Lower lobe of right lung (tissue), 2 donors: ENCODE measurements at regions not wholly inside any gene's neighbourhood (a gene's known extent, or its start where the extent isn't known, plus 50 kb on each side); places are given as distances from the start of the nearest gene placed in this dataset.

Experiments used
- ATAC-seq, 2 donors: fragments of 200-7000 bp; cut with Tn5 transposase; one replicate each; pipeline ENCODE4 v1.9.1; 2020 to 2022; ENCODE audit warnings: mild to moderate bottlenecking in 2 of 2, moderate library complexity in 2 of 2
- DNase-seq: peaks from one replicate; pipeline ENCODE4 v3.0.0-alpha.2; 2020
- H3K27ac ChIP-seq: fragments of 200-600 bp; one replicate; pipeline ENCODE4 v1.8.0; 2022
- H3K27me3 ChIP-seq: fragments of 200-600 bp; one replicate; pipeline ENCODE4 v1.8.0; 2022; ENCODE audit warnings: low read depth
- H3K36me3 ChIP-seq: fragments of 200-600 bp; one replicate; pipeline ENCODE4 v1.8.0; 2022; ENCODE audit warnings: mild to moderate bottlenecking
- H3K4me1 ChIP-seq: fragments of 200-600 bp; one replicate; pipeline ENCODE4 v1.8.0; 2022
- H3K4me3 ChIP-seq: fragments of 200-600 bp; one replicate; pipeline ENCODE4 v1.8.0; 2022; ENCODE audit warnings: mild to moderate bottlenecking
- H3K9me3 ChIP-seq: fragments of 200-600 bp; one replicate; pipeline ENCODE4 v1.8.0; 2022
- intact Hi-C: fragments of 100-400 bp; cut with DNase I; formaldehyde crosslinking; loops from one replicate; pipeline ENCODE4 v1.11.0; 2022
- TF ChIP-seq, protein P1 (sequence below): fragments of 200-600 bp; IDR thresholded peaks from one replicate; pipeline ENCODE4 v1.8.0; 2022; ENCODE audit warnings: antibody characterized with exemption, mild to moderate bottlenecking
- donor health status: DM: no; HTN: yes; CAD: no; lungs with severe emphysema.

- intact Hi-C loops, result no loop called here
- Histone ChIP-seq H3K36me3 (no peaks in the 10 kb centered on the region), H3K27ac (no peak overlapping the region), H3K27me3 (no peaks in the 10 kb centered on the region), H3K4me3 (no peak overlapping the region), H3K4me1 (no peaks in the 10 kb centered on the region), H3K9me3 (no peaks in the 10 kb centered on the region)
- TF ChIP-seq, protein P1, sequence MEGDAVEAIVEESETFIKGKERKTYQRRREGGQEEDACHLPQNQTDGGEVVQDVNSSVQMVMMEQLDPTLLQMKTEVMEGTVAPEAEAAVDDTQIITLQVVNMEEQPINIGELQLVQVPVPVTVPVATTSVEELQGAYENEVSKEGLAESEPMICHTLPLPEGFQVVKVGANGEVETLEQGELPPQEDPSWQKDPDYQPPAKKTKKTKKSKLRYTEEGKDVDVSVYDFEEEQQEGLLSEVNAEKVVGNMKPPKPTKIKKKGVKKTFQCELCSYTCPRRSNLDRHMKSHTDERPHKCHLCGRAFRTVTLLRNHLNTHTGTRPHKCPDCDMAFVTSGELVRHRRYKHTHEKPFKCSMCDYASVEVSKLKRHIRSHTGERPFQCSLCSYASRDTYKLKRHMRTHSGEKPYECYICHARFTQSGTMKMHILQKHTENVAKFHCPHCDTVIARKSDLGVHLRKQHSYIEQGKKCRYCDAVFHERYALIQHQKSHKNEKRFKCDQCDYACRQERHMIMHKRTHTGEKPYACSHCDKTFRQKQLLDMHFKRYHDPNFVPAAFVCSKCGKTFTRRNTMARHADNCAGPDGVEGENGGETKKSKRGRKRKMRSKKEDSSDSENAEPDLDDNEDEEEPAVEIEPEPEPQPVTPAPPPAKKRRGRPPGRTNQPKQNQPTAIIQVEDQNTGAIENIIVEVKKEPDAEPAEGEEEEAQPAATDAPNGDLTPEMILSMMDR, result no peak
- no peak for ATAC-seq
- DNase-seq, result no peak
Measured at GRCh38 chr22:33971561-33971961, 51.3 kb upstream of the LARGE1 start.

GRCh38 chr22:33975841-33976240 lies 55.6 kb upstream of the LARGE1 start:
- intact Hi-C loops, result no loop called here

DNA sequence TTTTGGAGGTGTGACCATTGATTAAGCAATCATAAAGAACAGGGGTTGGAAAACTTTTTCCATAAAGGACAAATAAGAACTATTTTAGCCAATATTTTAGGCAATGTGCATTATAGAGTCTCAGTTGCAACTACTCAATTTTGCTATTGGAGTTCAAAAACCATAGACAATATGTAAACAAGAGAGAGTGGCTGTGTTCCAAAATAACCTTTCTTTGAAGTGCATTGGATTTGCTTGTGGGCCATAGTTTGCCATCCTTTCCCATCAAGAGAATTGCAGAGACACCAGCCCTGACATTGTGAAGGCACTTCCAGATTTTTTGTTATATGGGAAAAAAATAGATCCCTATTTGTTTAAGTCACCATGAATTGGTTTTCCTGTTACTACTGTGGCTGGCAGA lies 63.3 kb upstream of the LARGE1 start:
- no peaks in the 10 kb centered on the region for H3K27me3 ChIP-seq
- intact Hi-C loops, result no loop called here
- no peak overlapping the region for H3K4me3 ChIP-seq
- H3K9me3 ChIP-seq, result no peaks in the 10 kb centered on the region
- no peak for DNase-seq
- H3K27ac ChIP-seq, result no peak overlapping the region
- no peaks in the 10 kb centered on the region for H3K4me1 ChIP-seq
- ATAC-seq, result no peak
- TF ChIP-seq, protein P1, result no peak
- no peaks in the 10 kb centered on the region for H3K36me3 ChIP-seq

More at GRCh38 chr22:33975841-33976240, 55.6 kb upstream of the LARGE1 start:
- Histone ChIP-seq H3K4me1 (no peaks in the 10 kb centered on the region), H3K27ac (no peak overlapping the region), H3K9me3 (no peaks in the 10 kb centered on the region), H3K36me3 (no peaks in the 10 kb centered on the region), H3K4me3 (no peak overlapping the region), H3K27me3 (no peaks in the 10 kb centered on the region)
- TF ChIP-seq, protein P1, result no peak
- ATAC-seq (no peak), DNase-seq (no peak)

DNA sequence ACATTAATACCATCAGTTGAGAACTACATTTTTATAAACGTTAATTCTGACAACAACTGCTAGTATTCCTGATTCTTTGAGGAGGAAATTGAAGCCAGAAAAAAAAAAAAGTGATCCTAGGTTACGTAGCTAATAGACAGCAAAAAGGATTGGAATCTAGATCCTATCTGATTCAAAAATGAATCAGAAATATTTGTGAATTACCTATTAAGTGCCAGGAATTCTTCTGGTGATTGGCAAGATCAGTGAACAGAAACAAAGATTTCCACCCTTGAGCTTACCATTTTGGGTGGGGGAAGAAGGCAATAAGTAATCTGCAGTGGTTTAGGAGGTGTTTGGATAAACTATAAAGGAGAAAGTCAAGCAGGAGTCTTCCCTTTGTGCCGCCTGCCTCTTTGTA lies 63.9 kb upstream of the LARGE1 start:
- Histone ChIP-seq H3K4me1 (no peaks in the 10 kb centered on the region), H3K4me3 (no peak overlapping the region)

GRCh38 chr22:33984656-33985285 lies 64.5 kb upstream of the LARGE1 start:
- H3K36me3 ChIP-seq, result no peaks in the 10 kb centered on the region
- no peak overlapping the region for H3K4me3 ChIP-seq
- no peak overlapping the region for H3K27ac ChIP-seq
- DNase-seq (no peak), ATAC-seq (no peak)
- TF ChIP-seq, protein P1, result no peak
- no peaks in the 10 kb centered on the region for H3K9me3 ChIP-seq
- intact Hi-C loops, result no loop called here
- no peaks in the 10 kb centered on the region for H3K27me3 ChIP-seq
- H3K4me1 ChIP-seq, result no peaks in the 10 kb centered on the region

More for the DNA sequence above, 63.9 kb upstream of the LARGE1 start:
- Histone ChIP-seq H3K36me3 (no peaks in the 10 kb centered on the region), H3K27ac (no peak overlapping the region), H3K9me3 (no peaks in the 10 kb centered on the region), H3K27me3 (no peaks in the 10 kb centered on the region)
- no peak for ATAC-seq
- no peak for DNase-seq
- intact Hi-C loops, result no loop called here
- TF ChIP-seq, protein P1, result no peak

- intact Hi-C loops, result no loop called here
- H3K36me3 ChIP-seq, result no peaks in the 10 kb centered on the region
- no peak for ATAC-seq
Measured at GRCh38 chr22:33985506-33985905, 65.2 kb upstream of the LARGE1 start.

More at GRCh38 chr22:33985506-33985905, 65.2 kb upstream of the LARGE1 start:
- Histone ChIP-seq H3K9me3 (no peaks in the 10 kb centered on the region), H3K4me3 (no peak overlapping the region), H3K4me1 (no peaks in the 10 kb centered on the region), H3K27me3 (no peaks in the 10 kb centered on the region), H3K27ac (no peak overlapping the region)
- TF ChIP-seq, protein P1, result no peak
- DNase-seq, result no peak
